DND-41 (cell line): ENCODE measurements at regions not wholly inside any gene's neighbourhood (a gene's known extent, or its start where the extent isn't known, plus 50 kb on each side); places are given as distances from the start of the nearest gene placed in this dataset.

Experiments
- ATAC-seq: fragments of 200-7000 bp; cut with Tn5 transposase; 3 replicates; pipeline ENCODE4 v1.9.1; 2021; ENCODE audit warnings: low read depth; ENCODE audit not compliant: insufficient read depth
- DNase-seq: peaks from one replicate; pipeline ENCODE4 v3.0.0-alpha.2; 2020
- H2AFZ ChIP-seq: 2 replicates; pipeline ENCODE4 v1.6.0; 2012; ENCODE audit warnings: low read depth, low read length
- H3K27ac ChIP-seq: 2 replicates; pipeline ENCODE4 v1.5.1; 2012; ENCODE audit warnings: low read length, inconsistent platforms
- H3K27me3 ChIP-seq: fragments of 200-600 bp; sonication (generic); 2 replicates; pipeline ENCODE4 v1.6.0; 2012; ENCODE audit warnings: low read length, mild to moderate bottlenecking, inconsistent platforms; ENCODE audit not compliant: insufficient read depth, poor library complexity
- H3K36me3 ChIP-seq: 2 replicates; pipeline ENCODE4 v1.5.1; 2012; ENCODE audit warnings: low read length, inconsistent platforms; ENCODE audit not compliant: insufficient read depth
- H3K4me1 ChIP-seq: 2 replicates; pipeline ENCODE4 v1.5.1; 2012; ENCODE audit warnings: mild to moderate bottlenecking, low read length; ENCODE audit not compliant: insufficient read depth
- H3K4me2 ChIP-seq: 2 replicates; pipeline ENCODE4 v1.6.0; 2012; ENCODE audit warnings: mild to moderate bottlenecking, moderate library complexity, low read length, inconsistent platforms; ENCODE audit not compliant: insufficient read depth
- H3K4me3 ChIP-seq, 2 experiments: fragments of 200-600 bp in 1 of 2; shearing (Covaris generic) in 1 of 2; 2 replicates each; pipeline ENCODE4 v1.5.1; 2012 to 2016; ENCODE audit warnings: inconsistent platforms in 2 of 2, low read length in 2 of 2, mild to moderate bottlenecking in 2 of 2, low read depth in 1 of 2, moderate library complexity in 1 of 2
- H3K79me2 ChIP-seq: 2 replicates; pipeline ENCODE4 v1.6.0; 2012; ENCODE audit warnings: low read length, inconsistent platforms; ENCODE audit not compliant: insufficient read depth
- H3K9ac ChIP-seq: 2 replicates; pipeline ENCODE4 v1.6.0; 2012; ENCODE audit warnings: low read depth, mild to moderate bottlenecking, inconsistent platforms, low read length, moderate library complexity
- H3K9me3 ChIP-seq: 2 replicates; pipeline ENCODE4 v1.5.1; 2012; ENCODE audit warnings: low read length, moderate library complexity, mild to moderate bottlenecking, inconsistent platforms; ENCODE audit not compliant: insufficient read depth, severe bottlenecking
- H4K20me1 ChIP-seq: 2 replicates; pipeline ENCODE4 v1.6.0; 2012; ENCODE audit warnings: low read length; ENCODE audit not compliant: insufficient read depth
- CTCF ChIP-seq: IDR thresholded peaks from 2 replicates; pipeline ENCODE4 v1.5.1; 2012; ENCODE audit warnings: borderline replicate concordance, low read length, moderate library complexity, mild to moderate bottlenecking; ENCODE audit not compliant: poor library complexity, severe bottlenecking; ENCODE audit errors: extremely low read depth
- EZH2 ChIP-seq: IDR thresholded peaks from 3 replicates; pipeline ENCODE4 v1.6.1; 2012; ENCODE audit warnings: borderline replicate concordance, low read depth, mild to moderate bottlenecking, moderate library complexity, low read length, inconsistent platforms; ENCODE audit not compliant: severe bottlenecking

- Histone ChIP-seq H3K27me3 (no peaks in the 10 kb centered on the region), H3K79me2 (no peaks in the 10 kb centered on the region), H3K9me3 (peaks cover 13% of the 10 kb centered on the region), H3K4me2 (no peak overlapping the region), H3K4me3 (no peak overlapping the region), H4K20me1 (no peaks in the 10 kb centered on the region), H3K4me1 (peaks cover 33% of the 10 kb centered on the region), H3K9ac (no peak overlapping the region), H3K36me3 (no peaks in the 10 kb centered on the region), H2AFZ (peak overlapping the region; percentile 31; the same call in 1 of the 2 replicates), H3K27ac (peak overlapping the region; percentile 29)
- no peak for DNase-seq
- TF ChIP-seq EZH2 (no peak), CTCF (no peak)
- ATAC-seq, result peak; percentile 51
Observed at GRCh38 chr4:152118819-152119553, 358.2 kb upstream of the GATB start.

GRCh38 chr4:152117933-152118507 is 357.2 kb upstream of the GATB start:
- Histone ChIP-seq H3K27ac (no peak overlapping the region), H4K20me1 (no peaks in the 10 kb centered on the region), H3K9me3 (peaks cover 13% of the 10 kb centered on the region), H3K9ac (no peak overlapping the region), H3K4me2 (no peak overlapping the region), H2AFZ (no peak overlapping the region), H3K4me3 (no peak overlapping the region), H3K79me2 (no peaks in the 10 kb centered on the region), H3K4me1 (peaks cover 33% of the 10 kb centered on the region), H3K27me3 (no peaks in the 10 kb centered on the region), H3K36me3 (no peaks in the 10 kb centered on the region)
- DNase-seq (no peak), ATAC-seq (0 out of 3 replicates have a peak, but pooled peaks have one; percentile 22)
- no peak for TF ChIP-seq EZH2
- TF ChIP-seq CTCF, result no peak

GRCh38 chr4:152117520-152117919 is 356.7 kb upstream of the GATB start:
- no peak for DNase-seq
- Histone ChIP-seq H3K9ac (no peak overlapping the region), H3K9me3 (peaks cover 13% of the 10 kb centered on the region), H3K4me3 (no peak overlapping the region), H3K4me1 (peaks cover 33% of the 10 kb centered on the region), H3K79me2 (no peaks in the 10 kb centered on the region), H4K20me1 (no peaks in the 10 kb centered on the region), H3K4me2 (no peak overlapping the region), H3K27ac (no peak overlapping the region), H3K27me3 (no peaks in the 10 kb centered on the region), H3K36me3 (no peaks in the 10 kb centered on the region), H2AFZ (no peak overlapping the region)
- TF ChIP-seq EZH2 (no peak), CTCF (no peak)
- peak; percentile 41; the same call in 1 of the 3 replicates for ATAC-seq
